ENCODE measurements at regions not wholly inside any gene's neighbourhood (a gene's known extent, or its start where the extent isn't known, plus 50 kb on each side); places are given as distances from the start of the nearest gene placed in this dataset.

GRCh38 chr4:43843501-43843900 lies 605.1 kb downstream of the KCTD8 start:
- no peak for ATAC-seq
- H4K20me1 ChIP-seq (replicated peaks; ENCODE audit: insufficient read depth): no peaks in the 10 kb centered on the region
- Mint-ChIP-seq H3K9me3 (peaks cover 10% of the 10 kb centered on the region), H3K27ac (peak overlapping the region; percentile 56; the same call in 1 of the 2 replicates), H3K4me3 (no peak overlapping the region), H3K27me3 (ENCODE audit: insufficient read depth, low read depth, poor library complexity) (no peaks in the 10 kb centered on the region), H3K4me1 (peaks cover 11% of the 10 kb centered on the region; the same call in 2 of the 3 replicates), H3K36me3 (ENCODE audit: low read depth) (peaks cover 17% of the 10 kb centered on the region)
- no peak overlapping the region for H3K27ac ChIP-seq (ENCODE audit: low read depth)
- H2AFZ ChIP-seq: no peak overlapping the region
- peaks cover 5% of the 10 kb centered on the region; the same call in 1 of the 2 replicates for H3K36me3 ChIP-seq (ENCODE audit: insufficient read depth)
- no peaks in the 10 kb centered on the region for H3K4me1 ChIP-seq (ENCODE audit: insufficient read depth)
- H3K79me2 ChIP-seq (replicated peaks; ENCODE audit: insufficient read depth): no peaks in the 10 kb centered on the region
- no peak overlapping the region for H3K4me2 ChIP-seq
- H3F3A ChIP-seq (replicated peaks; ENCODE audit: low read depth): no peaks in the 10 kb centered on the region
- no peak overlapping the region for H3K4me3 ChIP-seq
- H3K9me2 ChIP-seq (ENCODE audit: insufficient read depth): peaks cover 7% of the 10 kb centered on the region; the same call in 1 of the 2 replicates
- no peak for TF ChIP-seq POLR2AphosphoS5 (IDR thresholded peaks at IDR 0.05; ENCODE audit: low read depth)
- H3K27me3 ChIP-seq (ENCODE audit: insufficient read depth): no peaks in the 10 kb centered on the region
- peak; percentile 36 for DNase-seq (ENCODE audit: low spot score)

GRCh38 chr4:43846111-43846587 lies 602.5 kb downstream of the KCTD8 start:
- Mint-ChIP-seq H3K27ac (no peak overlapping the region), H3K4me3 (no peak overlapping the region), H3K36me3 (ENCODE audit: low read depth) (peaks cover 17% of the 10 kb centered on the region), H3K27me3 (ENCODE audit: insufficient read depth, low read depth, poor library complexity) (no peaks in the 10 kb centered on the region), H3K4me1 (peaks cover 17% of the 10 kb centered on the region; the same call in 2 of the 3 replicates), H3K9me3 (peaks cover 10% of the 10 kb centered on the region)
- Histone ChIP-seq H3K27ac (ENCODE audit: low read depth) (no peak overlapping the region), H3F3A (replicated peaks; ENCODE audit: low read depth) (no peaks in the 10 kb centered on the region), H4K20me1 (replicated peaks; ENCODE audit: insufficient read depth) (no peaks in the 10 kb centered on the region), H2AFZ (no peak overlapping the region), H3K9me2 (ENCODE audit: insufficient read depth) (peaks cover 7% of the 10 kb centered on the region; the same call in 1 of the 2 replicates), H3K4me3 (no peak overlapping the region), H3K27me3 (ENCODE audit: insufficient read depth) (no peaks in the 10 kb centered on the region), H3K36me3 (ENCODE audit: insufficient read depth) (peaks cover 5% of the 10 kb centered on the region; the same call in 1 of the 2 replicates), H3K79me2 (replicated peaks; ENCODE audit: insufficient read depth) (no peaks in the 10 kb centered on the region), H3K4me2 (no peak overlapping the region), H3K4me1 (ENCODE audit: insufficient read depth) (peaks cover 3% of the 10 kb centered on the region)
- DNase-seq (ENCODE audit: low spot score): no peak
- TF ChIP-seq ZNF331 (CRISPR knock-in tag; IDR thresholded peaks at IDR 0.05; ENCODE audit: low read depth) (no peak), CREB1 (CRISPR knock-in tag; IDR thresholded peaks at IDR 0.05; ENCODE audit: low read depth) (no peak), EZH2phosphoT487 (IDR thresholded peaks at IDR 0.05; ENCODE audit: unreplicated experiment) (no peak), ETS1 (IDR thresholded peaks at IDR 0.05) (no peak), CTCF (conservative IDR thresholded peaks at IDR 0.05; ENCODE audit: low read depth in 2 of 2) (no peak), STAT1 (IDR thresholded peaks at IDR 0.05; ENCODE audit: unreplicated experiment) (no peak), POLR2AphosphoS5 (IDR thresholded peaks at IDR 0.05; ENCODE audit: low read depth) (no peak)
- ATAC-seq: no peak

Measured in GM23338 (cell line).